Esophagus muscularis mucosa (tissue), 4 donors: ENCODE measurements at regions not wholly inside any gene's neighbourhood (a gene's known extent, or its start where the extent isn't known, plus 50 kb on each side); places are given as distances from the start of the nearest gene placed in this dataset.

Experiments used
- DNase-seq: peaks from one replicate; pipeline ENCODE4 v3.0.0-alpha.2; 2017; ENCODE audit errors: extremely low spot score
- H3K27ac ChIP-seq, 4 donors: fragments of 200-600 bp; sonication (generic); replicated peaks in 1 of 4; 1 replicate in 3 of 4; 2 replicates in 1 of 4; pipeline ENCODE4 v1.5.1; 2016 to 2019; ENCODE audit warnings: mild to moderate bottlenecking in 1 of 4
- H3K27me3 ChIP-seq, 4 donors: fragments of 200-600 bp; sonication (generic); one replicate each; pipeline versions ENCODE4 v1.5.1 to v1.6.0; 2016 to 2019
- H3K36me3 ChIP-seq, 4 donors: fragments of 200-600 bp; sonication (generic); one replicate each; pipeline ENCODE4 v1.5.1; 2016 to 2019
- H3K4me1 ChIP-seq, 4 donors: fragments of 200-600 bp; sonication (generic); one replicate each; pipeline ENCODE4 v1.5.1; 2016 to 2019
- H3K4me3 ChIP-seq, 4 donors: fragments of 200-600 bp; sonication (generic); 1 replicate in 2 of 4; 2 replicates in 2 of 4; pipeline ENCODE4 v1.5.1; 2016 to 2019; ENCODE audit warnings: mild to moderate bottlenecking in 4 of 4, moderate library complexity in 1 of 4
- H3K9me3 ChIP-seq, 4 donors: fragments of 200-600 bp; sonication (generic); 1 replicate in 3 of 4; 2 replicates in 1 of 4; pipeline ENCODE4 v1.5.1; 2016 to 2019
- EP300 ChIP-seq: sonication (generic); formaldehyde crosslinking; IDR thresholded peaks from one replicate; pipeline ENCODE4 v1.6.1; 2017; ENCODE audit warnings: antibody characterized with exemption
- POLR2A ChIP-seq: fragments of 450-650 bp; IDR thresholded peaks from one replicate; pipeline ENCODE4 v1.6.1; 2017; ENCODE audit warnings: antibody characterized with exemption, moderate library complexity, mild to moderate bottlenecking, low read depth
- POLR2AphosphoS5 ChIP-seq, 2 donors: sonication (generic); formaldehyde crosslinking; IDR thresholded peaks; one replicate each; pipeline ENCODE4 v1.6.1; 2017; ENCODE audit warnings: antibody characterized with exemption in 2 of 2
- WGBS: methylation state at CpG from one replicate; pipeline ENCODE4 v1.1.5; 2018; 5-methylcytosine and 5-hydroxymethylcytosine counted together
- intact Hi-C: fragments of 100-400 bp; cut with DNase I; formaldehyde crosslinking; loops from one replicate; pipeline ENCODE4 v1.15.1; 2023
- TF ChIP-seq, protein P1 (sequence below), 3 experiments: fragments of 200-600 bp in 2 of 3; fragments of 450-650 bp in 1 of 3; sonication (generic) in 2 of 3; IDR thresholded peaks; one replicate each; pipeline ENCODE4 v1.5.1; 2017 to 2019; ENCODE audit warnings: antibody characterized with exemption in 3 of 3, mild to moderate bottlenecking in 2 of 3, moderate library complexity in 1 of 3

DNA sequence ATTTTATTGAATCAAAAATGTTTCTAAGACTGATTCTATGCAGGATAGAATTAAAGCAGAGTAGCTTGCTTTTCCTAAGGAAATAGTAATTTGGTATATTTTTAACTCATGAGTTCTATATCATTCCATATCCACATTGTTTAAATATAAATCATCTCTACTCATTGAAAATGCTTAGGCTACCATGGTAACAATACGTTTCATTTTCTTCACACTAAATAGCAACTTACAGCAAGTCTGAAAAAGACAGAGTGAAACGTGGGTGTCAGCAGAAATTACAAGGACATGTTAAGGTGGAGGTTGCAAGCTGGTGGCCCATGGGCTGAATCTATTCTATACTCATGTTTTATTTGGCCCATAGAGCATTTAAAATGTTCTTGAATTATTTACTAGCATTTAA lies 487.9 kb downstream of the ARHGEF28 start:
- Histone ChIP-seq H3K9me3 (peaks cover 0 to 6% (median 0%) of the 10 kb centered on the region in 4 donors), H3K36me3 (no peaks in the 10 kb centered on the region), H3K27me3 (no peaks in the 10 kb centered on the region), H3K4me3 (no peak overlapping the region), H3K27ac (no peak overlapping the region), H3K4me1 (no peaks in the 10 kb centered on the region)
- intact Hi-C loops: no loop called here
- TF ChIP-seq, protein P1, sequence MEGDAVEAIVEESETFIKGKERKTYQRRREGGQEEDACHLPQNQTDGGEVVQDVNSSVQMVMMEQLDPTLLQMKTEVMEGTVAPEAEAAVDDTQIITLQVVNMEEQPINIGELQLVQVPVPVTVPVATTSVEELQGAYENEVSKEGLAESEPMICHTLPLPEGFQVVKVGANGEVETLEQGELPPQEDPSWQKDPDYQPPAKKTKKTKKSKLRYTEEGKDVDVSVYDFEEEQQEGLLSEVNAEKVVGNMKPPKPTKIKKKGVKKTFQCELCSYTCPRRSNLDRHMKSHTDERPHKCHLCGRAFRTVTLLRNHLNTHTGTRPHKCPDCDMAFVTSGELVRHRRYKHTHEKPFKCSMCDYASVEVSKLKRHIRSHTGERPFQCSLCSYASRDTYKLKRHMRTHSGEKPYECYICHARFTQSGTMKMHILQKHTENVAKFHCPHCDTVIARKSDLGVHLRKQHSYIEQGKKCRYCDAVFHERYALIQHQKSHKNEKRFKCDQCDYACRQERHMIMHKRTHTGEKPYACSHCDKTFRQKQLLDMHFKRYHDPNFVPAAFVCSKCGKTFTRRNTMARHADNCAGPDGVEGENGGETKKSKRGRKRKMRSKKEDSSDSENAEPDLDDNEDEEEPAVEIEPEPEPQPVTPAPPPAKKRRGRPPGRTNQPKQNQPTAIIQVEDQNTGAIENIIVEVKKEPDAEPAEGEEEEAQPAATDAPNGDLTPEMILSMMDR (IDR thresholded peaks at IDR 0.05): no peak
- TF ChIP-seq EP300: no peak
- TF ChIP-seq POLR2A: no peak
- TF ChIP-seq POLR2AphosphoS5 (IDR thresholded peaks at IDR 0.05): no peak
- WGBS: 82% methylated on average over 2 of the region's 2 CpGs
- no peak for DNase-seq

DNA sequence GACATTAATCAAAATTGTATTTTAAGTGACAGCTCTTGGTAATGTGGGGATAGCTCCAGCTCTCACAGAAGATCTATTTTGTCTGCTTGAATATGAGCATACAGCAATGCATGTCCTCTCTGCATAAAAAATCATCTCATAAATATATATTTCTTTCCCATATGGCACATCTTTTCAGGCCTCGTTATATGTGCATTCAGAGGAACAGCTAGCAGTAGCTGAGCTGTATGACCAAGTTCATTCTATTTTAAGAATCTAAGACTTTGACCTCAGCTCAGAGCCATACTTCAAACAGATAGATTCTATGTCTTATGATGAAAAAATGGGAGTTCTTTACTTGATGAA lies 487.2 kb downstream of the ARHGEF28 start:
- peak; percentile 1 for DNase-seq
- Histone ChIP-seq H3K4me3 (no peak overlapping the region), H3K36me3 (no peaks in the 10 kb centered on the region), H3K4me1 (no peaks in the 10 kb centered on the region), H3K27ac (no peak overlapping the region), H3K27me3 (no peaks in the 10 kb centered on the region), H3K9me3 (no peaks in the 10 kb centered on the region)
- TF ChIP-seq EP300: no peak
- TF ChIP-seq POLR2A: no peak
- TF ChIP-seq, protein P1 (IDR thresholded peaks at IDR 0.05): no peak
- TF ChIP-seq POLR2AphosphoS5 (IDR thresholded peaks at IDR 0.05): no peak
- intact Hi-C loops: no loop called here
- WGBS: 82% methylated on average over 1 of the region's 1 CpG

DNA sequence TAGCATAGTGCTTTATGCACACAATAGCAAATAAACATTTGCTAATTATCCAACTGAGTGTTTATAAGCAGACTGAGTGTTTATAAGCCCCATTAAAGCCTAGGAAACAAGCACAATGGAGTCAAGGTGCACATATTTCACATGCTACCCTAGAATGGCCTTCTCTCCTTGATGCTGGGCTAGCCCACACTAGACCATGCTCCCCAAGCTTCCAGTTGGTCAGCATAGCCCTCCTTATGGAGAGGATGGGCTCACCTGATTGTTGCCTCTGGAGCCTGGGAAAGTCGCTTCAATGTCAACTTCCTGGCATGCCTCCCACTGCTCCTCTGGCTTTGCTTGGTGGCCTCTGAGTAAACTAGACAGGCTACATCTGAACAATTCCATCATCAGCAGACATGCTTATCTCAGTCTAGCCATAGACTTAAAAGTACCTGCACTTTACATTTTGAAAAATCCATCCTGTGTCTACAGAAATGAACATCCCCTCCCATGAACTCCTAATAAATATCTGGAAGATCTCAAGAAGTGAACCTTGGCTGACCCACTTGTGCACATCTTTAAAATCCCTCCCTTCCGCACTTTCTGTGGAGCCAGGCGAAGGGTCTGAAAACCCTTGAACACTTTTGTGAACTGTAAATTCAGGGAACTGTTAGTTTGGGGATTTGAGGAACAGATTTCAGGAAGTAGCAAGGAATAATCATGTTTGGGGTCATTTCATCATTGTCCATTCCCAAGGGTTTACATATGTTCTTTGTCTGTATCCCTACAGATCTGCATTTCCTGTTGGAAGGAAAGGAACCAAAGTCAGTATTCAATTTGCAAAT lies 486.6 kb downstream of the ARHGEF28 start:
- Histone ChIP-seq H3K4me1 (no peaks in the 10 kb centered on the region), H3K27ac (no peak overlapping the region), H3K4me3 (no peak overlapping the region), H3K9me3 (no peaks in the 10 kb centered on the region), H3K27me3 (no peaks in the 10 kb centered on the region), H3K36me3 (no peaks in the 10 kb centered on the region)
- intact Hi-C loops: no loop called here
- peak; percentile 81 for DNase-seq
- WGBS: 84% methylated on average over 3 of the region's 3 CpGs
- TF ChIP-seq EP300 (no peak), POLR2A (no peak), POLR2AphosphoS5 (IDR thresholded peaks at IDR 0.05) (no peak)
- TF ChIP-seq, protein P1 (IDR thresholded peaks at IDR 0.05): no peak

DNA sequence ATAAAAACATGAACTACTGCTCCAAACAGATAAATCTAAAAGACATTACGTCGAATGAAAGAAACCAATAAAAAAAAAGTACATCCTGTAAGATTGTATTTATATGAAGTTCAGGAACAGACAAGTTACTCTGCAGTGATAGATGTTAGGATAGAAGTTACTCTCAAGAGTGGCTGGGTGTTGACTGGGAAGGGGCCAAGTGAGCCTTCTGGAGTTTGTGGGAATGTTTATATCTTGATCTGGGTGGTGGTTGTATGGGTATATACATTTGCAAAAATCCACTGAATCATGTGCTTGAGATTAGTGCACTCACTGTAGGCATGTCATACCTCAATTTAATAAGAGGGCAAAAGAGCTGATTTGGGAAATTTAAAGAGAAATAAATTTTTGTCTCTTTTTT lies 485.8 kb downstream of the ARHGEF28 start:
- H3K27ac ChIP-seq: no peak overlapping the region
- H3K36me3 ChIP-seq: no peaks in the 10 kb centered on the region
- 61% methylated on average over 2 of the region's 2 CpGs for WGBS
- TF ChIP-seq, protein P1 (IDR thresholded peaks at IDR 0.05): no peak
- TF ChIP-seq EP300 (no peak), POLR2AphosphoS5 (IDR thresholded peaks at IDR 0.05) (no peak), POLR2A (no peak)
- H3K4me1 ChIP-seq: no peaks in the 10 kb centered on the region
- H3K9me3 ChIP-seq: no peaks in the 10 kb centered on the region
- no peak overlapping the region for H3K4me3 ChIP-seq
- peak; percentile 39 for DNase-seq
- no peaks in the 10 kb centered on the region for H3K27me3 ChIP-seq
- intact Hi-C loops: no loop called here

DNA sequence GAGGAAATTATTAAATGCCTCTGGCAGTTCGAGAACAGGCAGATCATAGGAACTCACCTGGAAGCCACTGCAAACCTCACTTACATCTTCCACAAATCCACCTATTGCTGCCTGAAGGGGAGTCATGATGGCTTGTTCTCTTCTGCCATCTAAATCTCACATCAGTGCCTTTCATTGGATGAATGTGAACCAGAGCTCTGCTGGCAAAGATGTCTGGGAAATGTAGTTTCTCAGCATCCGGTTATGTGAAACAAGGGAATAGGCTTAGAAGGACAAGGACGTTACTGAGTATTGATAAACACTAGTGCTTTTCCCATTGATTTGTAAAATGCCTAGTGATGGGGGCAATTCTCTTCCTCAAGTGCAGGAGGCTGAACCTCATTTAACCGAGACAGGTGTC lies 483.3 kb downstream of the ARHGEF28 start:
- Histone ChIP-seq H3K36me3 (no peaks in the 10 kb centered on the region), H3K4me1 (peaks cover 0 to 9% (median 8%) of the 10 kb centered on the region in 4 donors), H3K27ac (no peak overlapping the region), H3K9me3 (no peaks in the 10 kb centered on the region), H3K27me3 (no peaks in the 10 kb centered on the region), H3K4me3 (no peak overlapping the region)
- no peak for DNase-seq
- intact Hi-C loops: no loop called here
- no peak for TF ChIP-seq POLR2A
- no peak for TF ChIP-seq POLR2AphosphoS5 (IDR thresholded peaks at IDR 0.05)
- no peak for TF ChIP-seq EP300
- TF ChIP-seq, protein P1 (IDR thresholded peaks at IDR 0.05): no peak
- 88% methylated on average over 4 of the region's 4 CpGs for WGBS
